ENCODE measurements at regions not wholly inside any gene's neighbourhood (a gene's known extent, or its start where the extent isn't known, plus 50 kb on each side); places are given as distances from the start of the nearest gene placed in this dataset.

DNA sequence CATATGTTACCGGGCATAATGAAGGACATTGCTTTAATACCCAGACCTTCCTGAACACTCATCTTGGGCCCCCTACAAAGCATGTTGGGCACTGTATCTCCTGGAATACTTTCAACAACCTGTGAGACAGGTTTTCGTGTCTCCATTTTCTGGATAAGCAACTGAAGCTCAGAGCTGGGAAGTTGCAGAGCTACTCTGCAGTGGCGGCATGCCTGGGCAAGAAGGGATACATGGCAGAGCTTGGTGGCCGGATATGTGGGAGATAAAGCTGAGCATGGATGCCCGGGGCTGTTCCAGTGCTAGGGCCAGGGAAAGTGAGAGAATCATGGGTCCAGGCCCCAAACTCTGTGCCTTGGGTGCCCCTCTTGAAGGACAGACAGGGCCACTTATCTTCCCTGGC, 71.6 kb upstream of the KCND3 start:
- TF ChIP-seq EP300 (IDR thresholded peaks at IDR 0.05; ENCODE audit: borderline replicate concordance) (no peak), TCF12 (IDR thresholded peaks at IDR 0.05; ENCODE audit: low read depth) (no peak)
- TF ChIP-seq, protein P1, sequence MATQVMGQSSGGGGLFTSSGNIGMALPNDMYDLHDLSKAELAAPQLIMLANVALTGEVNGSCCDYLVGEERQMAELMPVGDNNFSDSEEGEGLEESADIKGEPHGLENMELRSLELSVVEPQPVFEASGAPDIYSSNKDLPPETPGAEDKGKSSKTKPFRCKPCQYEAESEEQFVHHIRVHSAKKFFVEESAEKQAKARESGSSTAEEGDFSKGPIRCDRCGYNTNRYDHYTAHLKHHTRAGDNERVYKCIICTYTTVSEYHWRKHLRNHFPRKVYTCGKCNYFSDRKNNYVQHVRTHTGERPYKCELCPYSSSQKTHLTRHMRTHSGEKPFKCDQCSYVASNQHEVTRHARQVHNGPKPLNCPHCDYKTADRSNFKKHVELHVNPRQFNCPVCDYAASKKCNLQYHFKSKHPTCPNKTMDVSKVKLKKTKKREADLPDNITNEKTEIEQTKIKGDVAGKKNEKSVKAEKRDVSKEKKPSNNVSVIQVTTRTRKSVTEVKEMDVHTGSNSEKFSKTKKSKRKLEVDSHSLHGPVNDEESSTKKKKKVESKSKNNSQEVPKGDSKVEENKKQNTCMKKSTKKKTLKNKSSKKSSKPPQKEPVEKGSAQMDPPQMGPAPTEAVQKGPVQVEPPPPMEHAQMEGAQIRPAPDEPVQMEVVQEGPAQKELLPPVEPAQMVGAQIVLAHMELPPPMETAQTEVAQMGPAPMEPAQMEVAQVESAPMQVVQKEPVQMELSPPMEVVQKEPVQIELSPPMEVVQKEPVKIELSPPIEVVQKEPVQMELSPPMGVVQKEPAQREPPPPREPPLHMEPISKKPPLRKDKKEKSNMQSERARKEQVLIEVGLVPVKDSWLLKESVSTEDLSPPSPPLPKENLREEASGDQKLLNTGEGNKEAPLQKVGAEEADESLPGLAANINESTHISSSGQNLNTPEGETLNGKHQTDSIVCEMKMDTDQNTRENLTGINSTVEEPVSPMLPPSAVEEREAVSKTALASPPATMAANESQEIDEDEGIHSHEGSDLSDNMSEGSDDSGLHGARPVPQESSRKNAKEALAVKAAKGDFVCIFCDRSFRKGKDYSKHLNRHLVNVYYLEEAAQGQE (IDR thresholded peaks at IDR 0.05; ENCODE audit: low read depth) = no peak

All from Ishikawa (cell line).